CD4-positive, alpha-beta T cell treated with Interleukin-15 for 4 hours (primary cell): ENCODE measurements at regions not wholly inside any gene's neighbourhood (a gene's known extent, or its start where the extent isn't known, plus 50 kb on each side); places are given as distances from the start of the nearest gene placed in this dataset.

Experiments
- DNase-seq: peaks from one replicate; pipeline ENCODE4 v3.0.0-alpha.2; 2020; ENCODE audit warnings: low spot score

DNA sequence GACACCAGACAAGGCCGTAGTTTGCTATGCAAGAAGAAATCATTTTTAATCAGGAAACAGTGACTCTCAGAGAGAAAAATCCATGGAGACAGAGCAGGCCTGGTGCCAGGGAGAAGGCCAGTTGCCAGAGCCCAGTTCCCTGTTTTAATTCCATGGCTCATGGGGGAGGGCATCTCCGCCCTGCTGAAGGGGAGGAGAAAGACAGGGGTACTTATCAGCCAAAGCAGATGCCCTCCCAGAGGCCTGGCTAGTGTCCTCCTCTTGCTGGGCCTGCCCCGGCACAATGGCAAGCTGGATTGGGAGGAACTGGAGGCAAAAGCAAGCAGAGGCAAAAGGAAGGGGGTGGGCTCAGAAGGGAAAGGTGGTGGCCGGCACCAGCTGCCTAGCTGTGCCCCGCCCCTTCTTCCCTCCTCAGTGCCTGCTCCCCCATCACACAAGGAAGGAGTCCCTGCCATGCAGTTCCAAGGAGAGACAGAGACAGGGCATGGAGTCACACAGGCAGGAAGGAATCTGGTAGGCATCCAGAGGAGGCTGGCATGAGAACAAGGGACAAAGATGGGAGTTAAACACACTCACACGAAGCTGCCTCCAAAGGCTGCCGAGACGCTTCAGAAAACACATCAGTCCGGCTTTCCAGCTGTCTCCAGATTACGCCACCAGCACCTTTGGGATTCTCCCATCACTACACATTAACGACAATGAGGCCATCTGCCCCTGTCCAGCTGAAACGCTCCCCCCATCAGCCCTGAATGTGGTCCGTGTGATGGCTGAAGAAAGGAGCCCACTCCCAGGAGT is 591.8 kb downstream of the BUD13 start:
- no peak for DNase-seq

DNA sequence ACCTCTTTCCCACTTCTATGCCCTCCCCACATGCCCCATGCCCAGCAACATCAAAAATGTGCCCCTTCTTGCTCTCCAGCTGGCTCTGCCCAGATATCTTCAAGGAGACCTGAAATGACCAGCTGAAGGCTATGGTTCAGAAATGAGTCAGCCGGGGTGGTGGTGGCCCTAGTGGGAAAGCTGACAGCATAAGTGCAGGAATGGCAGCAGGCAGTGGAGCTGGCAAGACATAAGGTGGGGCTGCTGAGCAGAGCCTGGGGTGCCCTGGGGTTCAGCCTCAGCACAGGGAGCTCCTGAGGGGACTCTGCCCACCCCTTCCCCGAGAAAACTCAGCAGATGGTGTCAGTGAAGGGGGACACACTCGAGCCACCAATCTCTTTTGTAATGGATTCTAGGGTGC is 593.4 kb downstream of the BUD13 start:
- no peak for DNase-seq

DNA sequence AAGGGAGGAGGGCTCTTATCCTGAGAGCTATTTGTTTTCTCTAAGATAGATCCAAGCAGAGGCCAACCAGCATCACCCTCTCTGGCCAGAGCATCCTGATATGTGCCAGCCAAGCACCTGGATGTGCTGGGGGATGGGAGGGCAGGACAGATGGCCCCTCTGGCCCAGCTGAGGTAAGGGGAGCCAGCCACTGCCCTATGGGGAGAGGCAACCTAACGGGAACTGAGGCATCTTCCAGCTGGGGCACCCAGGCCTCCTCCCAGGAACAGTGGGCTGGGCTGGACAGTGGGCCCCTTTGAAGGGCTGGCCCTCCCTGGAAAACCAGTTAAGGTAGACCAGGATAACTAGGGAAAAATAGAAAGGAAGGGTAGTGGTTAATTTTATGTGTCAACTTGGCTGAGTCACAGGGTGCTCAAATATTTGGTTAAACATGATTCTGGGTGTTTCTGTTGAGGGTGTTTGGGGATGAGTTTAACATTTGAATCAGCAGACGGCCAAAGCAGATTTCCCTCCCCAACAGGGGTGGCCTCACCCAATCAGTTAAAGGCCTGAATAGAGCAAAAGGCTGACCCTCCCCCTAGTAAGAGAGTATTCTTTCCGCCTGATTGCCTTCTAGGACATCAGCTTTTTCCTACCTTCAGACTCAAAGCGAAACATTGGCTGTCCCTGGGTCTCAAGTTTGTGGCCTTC is 595.1 kb downstream of the BUD13 start:
- DNase-seq: no peak

DNA sequence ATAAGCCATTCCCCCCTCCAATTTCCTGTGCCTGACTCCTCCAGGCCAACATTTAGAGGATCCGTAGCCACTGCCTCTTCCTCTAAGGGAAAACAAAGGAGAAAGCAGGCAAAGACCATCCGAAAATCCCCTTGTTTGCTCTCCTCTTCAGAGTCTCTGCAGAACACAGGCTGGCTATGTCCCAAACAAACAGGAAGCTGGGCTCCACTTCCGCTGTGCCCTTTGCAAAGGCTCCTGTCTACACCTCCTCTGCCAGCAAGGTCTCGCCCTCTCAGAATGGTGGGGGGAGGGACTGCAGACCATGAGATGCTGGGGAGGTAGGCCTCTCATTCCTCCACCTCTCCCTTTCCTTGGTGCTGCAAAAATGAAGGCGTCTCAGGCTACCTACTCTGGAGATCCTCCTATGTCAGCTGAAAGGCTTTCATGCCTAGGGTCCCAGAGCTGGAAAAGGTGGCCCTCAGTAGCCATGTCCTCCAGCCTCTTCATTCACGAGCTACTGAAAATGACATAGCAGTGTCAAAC is 596.2 kb downstream of the BUD13 start:
- no peak for DNase-seq

DNA sequence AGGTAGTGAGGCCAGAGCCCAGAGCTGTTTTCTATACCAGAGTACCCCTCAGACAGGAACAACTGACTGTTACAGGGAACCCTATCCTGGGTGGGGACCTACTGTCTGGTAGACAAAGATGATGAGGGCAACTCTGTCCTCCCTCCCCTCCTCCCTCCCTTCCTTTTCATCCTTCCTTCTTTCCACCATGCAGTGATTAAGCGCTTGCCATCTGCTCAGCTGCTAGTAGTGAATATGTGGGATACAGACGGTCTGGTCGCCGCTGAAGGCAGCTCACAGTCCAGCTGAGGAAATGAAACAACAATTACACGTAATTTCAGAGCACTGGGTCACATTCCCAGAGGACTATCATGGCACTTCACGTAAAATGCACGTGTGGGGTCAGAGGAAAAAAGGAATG is 597.1 kb downstream of the BUD13 start:
- no peak for DNase-seq

DNA sequence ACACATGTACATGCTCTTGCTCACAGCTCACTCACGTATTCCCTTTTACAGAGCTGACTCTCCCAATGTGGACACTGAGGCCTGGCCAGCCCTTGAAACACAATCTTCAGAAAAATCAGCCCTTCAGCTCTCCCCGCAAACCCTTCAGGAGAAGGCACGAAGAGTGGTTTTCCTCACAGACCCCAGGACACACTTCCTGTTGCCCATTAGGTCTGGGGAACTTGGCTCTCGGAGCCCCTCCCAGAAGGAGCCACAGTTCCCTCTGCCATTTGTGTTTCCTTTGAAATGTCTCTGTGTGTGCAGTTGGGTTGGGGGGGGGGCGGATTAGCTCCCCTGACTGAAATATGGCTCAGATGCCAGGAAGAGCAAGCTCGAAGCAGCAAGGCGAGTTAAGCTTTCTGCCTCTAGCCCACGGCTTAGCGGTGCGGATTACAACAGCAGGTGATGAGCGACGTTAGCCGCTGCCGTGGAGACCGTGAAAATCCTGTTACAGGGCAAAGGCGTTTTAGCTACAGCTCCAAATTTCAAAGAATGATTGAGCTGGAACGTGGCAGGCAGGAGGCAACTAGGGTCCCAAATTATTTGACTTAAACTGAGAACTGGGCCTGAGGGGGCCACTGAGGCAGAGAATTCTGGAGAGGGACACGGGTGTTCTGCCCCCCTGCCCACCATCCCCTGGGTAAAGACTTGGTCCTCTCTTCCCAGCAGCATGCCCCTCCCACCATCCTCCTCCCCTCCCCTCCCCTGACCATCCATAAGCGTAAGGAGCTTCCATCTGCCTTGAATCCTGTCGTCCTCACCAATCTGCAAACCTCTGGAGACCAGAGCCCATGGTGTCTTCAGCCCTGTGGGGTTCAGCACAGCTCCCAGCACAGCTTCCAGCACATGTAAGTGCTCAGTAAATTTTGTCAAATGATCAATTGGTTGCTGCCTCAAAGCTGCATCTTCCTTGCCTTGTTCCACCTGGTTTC is 598.6 kb downstream of the BUD13 start:
- DNase-seq: no peak

DNA sequence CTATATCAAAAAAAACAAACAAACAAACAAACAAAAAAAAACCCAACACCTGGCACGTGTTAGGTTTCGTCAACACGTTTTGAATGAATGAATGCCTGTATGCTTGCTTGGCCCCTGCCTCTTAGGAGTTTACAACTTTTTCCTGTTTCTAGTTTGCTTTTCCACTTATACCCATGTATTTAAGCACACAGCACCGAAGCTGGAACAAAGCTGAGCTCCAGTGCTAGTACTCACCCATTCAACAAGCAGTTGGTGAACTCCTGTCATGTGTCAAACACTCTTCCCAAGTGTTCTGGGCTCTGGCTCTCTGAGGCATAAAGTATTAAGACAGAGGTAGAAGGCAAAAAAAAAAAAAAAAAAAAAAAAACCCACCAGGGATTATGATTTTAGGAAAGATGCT is 599.3 kb downstream of the BUD13 start:
- no peak for DNase-seq

DNA sequence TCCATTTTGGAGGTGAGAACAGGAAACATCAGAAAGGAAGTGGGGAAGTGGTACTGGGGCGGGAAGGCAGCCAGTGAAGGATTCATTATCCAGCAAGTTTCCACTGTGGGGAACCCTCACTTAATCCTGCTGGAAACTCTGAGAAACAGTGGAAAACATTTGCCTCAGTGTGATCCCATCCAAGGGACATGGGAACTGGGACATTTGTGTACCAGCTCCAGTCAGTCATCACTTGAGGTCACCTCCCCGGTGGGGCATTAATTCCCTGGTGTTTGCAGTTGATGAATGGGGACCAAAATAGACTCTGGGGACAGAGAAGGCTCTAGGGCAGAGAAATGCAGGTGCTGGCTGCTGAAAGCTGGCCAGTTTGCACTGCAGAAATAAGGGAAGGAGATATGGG is 599.9 kb downstream of the BUD13 start:
- DNase-seq: no peak

DNA sequence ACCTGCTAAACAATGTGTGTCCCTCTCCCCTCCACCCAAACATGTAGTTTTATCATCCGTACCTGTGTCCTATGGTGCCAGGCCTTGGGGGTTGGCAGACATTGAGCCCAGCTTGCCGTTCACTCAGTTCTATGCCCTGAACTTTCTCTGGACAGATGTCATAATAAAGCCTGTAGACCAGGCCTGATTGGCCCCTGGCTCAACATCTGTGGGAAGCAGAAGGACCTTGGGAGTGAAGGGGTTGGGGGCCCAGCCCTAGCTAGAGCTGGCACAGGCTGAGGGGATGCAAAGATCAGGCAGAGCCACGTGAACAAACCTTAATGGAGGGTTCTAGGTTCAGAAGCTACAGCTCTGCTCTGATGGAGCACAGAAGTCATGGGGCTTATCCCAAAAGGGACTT is 600.6 kb downstream of the BUD13 start:
- no peak for DNase-seq

DNA sequence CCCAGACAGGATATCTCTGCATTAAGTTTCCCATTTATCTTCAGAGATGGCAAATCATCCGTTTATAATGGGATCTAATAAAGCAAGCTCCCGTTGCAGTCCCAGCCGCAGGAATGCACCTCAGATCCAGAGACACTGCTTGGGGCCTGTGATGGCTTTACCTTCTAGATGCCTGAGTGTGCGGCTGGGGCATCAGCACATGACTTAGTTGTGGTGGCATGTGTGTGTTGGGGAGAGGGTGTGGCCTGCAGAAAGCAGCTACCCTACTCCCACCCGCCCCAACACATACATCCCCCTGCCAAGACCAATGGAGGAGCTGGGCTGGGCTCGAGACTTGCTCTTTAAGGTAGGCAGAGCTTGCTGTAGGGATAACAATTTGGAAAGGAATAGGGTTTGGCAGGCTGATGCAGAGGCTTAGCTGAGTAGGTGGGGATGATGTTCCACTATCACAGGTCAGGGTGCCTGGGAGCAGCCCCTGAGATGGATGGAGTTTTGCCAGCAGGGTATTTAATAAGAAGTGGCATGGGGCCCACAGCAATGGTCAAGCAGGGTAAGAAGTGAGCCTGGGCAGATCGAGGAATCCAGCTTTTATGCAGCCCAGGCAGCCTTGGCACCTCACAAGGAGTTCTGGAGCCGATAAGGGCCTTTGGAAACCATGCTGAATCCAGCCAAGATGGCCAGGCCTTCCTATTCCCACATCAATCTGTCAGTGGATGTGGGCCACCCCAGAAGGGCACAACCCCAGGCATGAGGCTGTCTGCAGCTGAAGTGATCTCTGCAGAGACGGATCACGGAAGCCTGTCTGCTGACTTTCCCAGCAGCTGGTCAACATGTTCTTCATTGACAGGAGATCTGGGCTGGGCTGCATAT is 601.3 kb downstream of the BUD13 start:
- no peak for DNase-seq

DNA sequence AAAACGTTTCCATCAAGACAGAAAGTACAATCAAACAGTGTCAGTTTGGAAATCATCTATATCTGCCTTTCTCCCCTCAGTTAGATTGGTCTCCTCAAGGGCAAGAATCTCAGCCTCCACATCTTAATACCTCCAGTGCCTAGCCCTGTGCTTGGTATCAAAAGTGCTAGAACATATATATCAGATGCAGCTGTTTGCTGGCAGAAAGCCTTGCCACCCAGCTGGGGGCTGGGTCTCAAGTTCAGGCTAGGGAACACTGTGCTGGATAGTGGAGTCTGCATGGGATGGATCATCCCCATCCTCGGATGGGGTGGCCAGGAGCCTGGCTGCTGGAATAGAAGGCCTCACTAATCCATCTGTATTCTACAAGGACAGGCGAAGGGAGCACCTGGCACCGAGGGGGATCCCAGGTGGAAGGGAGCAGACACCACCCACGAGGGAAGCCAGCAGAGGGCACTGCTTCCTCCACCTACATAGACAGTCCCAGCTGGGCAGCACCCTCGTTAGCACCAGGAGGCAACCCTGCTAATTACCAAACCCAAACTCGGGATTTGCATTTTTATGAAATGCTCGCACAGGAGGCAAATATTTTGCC is 602.2 kb downstream of the BUD13 start:
- no peak for DNase-seq

DNA sequence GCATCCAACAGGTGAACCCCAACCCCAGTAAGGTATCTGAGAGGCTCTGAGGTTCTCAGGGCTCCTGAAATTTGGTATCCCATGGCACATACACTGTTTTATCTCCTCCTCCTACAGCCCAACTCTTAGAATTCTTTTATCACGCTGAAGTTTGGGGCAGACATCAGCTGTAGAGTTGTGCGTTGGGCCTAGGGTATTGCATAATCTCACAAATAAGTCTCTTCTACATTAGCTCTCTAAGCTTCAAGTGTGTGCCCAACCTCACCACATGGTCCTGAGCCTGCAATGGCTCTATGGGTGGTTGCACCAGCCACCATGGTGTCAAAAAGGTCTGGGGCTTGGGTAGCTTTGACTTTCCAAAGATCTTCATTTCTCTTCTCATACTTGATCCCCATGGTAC is 603.0 kb downstream of the BUD13 start:
- no peak for DNase-seq

DNA sequence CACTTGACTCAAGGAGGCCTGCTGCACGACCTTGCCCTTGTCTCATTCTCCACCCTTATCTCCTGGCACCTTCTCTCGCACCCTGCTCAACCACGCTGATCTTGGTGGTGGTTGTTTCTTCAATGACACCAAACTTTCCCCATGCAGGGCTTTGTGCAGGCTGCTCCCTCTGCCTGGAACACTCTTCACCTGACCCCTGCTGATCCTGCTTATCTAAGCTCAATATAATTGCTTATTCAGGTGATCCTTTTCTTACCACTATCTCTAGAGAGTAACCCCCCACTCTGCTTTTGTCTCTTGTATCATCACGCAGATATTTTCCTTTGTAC is 604.4 kb downstream of the BUD13 start:
- DNase-seq: no peak

DNA sequence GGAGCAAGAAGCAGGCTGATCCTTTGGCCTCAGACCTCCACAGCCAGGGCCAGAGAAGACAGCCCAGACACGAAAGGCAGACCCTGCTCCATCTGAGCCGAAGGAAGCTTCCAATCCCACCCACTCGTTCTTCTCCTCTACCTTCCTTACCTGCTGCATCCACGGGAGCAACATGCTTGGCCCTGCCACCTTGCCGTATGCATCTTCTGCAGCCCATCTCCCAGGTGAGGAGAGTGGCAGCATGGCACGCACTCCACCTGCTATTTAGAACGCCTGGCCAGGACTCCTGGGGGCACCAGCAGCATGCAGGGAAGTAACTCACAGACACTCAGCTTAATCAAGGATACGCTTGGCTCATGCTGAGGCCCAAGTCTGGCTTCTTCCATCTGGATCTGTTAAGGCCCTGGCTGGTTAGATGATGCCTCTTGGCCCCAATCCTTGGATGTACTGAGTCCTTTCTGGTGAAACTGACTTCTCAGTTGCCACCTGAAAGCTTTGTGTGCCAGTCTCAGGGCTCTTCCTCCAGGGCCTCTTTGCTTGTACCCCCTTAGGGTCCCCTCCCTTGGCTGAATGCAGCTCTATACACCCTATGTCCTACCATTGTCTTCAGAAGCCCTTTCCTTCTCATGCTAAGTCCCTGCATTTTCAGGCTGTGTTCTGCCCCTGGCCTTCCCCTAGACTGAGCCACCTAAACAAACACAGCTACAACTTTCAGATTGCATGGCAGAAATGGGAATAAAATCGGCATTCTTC is 604.9 kb downstream of the BUD13 start:
- no peak for DNase-seq

DNA sequence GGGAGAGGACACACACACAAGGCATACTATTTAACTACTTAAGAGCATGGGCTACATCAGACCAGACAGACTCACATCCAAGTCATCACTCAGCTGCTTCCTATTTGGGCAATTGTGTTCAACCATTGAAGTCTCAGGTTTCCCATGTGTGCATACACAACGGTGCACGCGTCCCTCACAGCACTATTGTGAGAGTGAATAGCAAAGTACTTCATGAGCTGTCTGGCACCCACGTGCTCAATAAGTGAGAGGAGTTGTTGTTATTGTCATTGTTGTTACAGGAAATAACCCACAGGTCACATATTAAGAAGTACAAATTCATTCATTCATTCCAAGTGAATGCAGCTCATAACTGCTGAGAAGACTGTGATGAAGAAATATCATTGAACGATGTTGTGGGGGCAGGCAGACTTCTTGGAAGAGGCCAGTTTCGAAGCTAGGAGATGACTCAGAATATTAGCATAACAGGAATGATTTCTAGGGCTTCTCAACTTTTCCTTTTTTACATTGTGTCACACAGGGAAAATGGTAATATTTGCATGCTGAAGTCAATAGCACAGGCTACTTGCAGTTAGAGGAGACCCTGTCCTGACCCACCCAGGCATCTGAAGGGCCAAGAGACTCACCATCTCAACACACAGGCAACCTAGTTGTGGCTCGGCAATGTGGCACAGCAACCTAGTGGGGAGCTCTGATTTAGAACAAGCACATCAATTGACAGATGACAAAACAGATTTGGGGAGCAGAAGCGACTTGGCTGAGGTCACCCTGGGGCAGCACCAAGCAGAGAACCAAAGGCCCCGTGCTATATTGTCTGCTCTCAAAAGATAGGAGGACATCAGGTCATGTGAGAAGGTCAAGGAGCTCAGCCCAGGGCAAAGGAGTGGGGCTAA is 606.0 kb downstream of the BUD13 start:
- DNase-seq: no peak

DNA sequence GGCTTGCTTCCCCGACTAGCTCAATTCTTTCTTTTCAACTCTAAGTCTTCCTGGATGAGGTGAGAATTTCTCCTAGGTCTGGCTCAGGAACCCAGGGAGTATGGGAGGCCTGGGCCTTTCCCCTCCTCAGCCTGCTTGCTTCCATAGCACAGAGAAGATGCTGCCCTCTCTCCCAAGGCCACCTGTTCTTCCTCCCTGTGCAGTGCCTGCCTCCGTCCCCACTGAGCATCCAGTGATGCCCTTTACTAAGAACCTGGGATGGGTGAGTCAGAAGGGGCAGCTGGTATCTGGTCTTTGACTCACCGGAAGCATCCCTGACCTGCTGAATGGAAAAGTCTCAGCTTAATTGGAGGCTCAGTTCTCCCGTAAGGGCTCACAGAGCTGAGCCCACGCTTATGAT is 607.9 kb downstream of the BUD13 start:
- no peak for DNase-seq

DNA sequence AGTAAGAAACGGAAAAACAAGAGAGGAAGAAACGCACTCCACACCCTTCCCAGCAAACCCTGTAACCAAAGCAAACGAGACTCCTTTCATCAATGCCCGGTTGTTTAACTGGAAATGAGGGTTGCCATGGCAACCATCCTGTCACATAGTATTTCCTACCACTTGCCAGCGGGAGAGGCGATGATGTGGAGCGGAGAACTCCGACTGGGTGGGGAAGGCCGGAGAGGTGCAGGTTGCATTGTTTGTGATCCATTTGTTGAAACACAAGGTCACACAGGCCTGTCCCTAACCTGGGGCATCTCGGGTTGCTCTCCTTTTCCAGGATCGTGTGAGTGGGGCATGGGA is 609.9 kb downstream of the BUD13 start:
- no peak for DNase-seq

DNA sequence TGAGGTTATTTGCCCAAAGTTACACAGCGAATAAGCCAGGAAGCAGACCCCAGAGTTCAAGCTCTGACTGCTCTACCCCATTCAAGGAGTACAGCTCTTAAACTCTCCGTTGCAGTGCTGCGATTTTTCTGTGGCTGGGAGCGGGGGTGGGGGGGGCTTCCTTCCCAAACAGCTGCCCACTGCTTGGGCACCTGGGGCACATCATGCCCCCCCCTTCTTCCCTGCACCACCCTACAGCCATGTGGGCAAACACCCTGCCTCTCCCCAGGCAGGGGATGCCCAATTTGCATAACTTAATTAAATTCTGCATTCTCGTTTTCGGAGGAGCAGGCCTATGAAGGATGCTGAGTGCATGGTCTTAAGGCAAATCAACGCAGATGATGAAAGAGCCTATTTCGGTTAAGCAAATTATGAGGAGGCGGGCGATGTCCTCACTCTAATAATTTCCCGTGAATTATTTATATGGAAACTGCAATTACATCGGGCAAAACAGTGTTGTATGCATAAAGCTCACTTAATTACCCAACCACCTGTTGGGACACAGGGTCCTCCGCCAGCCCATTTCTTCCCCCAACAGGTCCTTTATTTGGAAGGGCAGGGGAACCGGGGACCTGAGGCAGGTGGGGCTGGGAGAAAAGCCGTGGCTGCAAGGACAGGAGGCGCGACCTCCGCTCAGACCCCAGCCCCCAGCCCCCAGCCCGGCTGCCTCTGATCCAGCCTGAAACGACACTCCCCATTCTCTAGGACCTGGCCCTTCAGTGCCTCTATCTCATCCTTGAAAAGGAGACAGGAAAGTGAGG is 610.5 kb downstream of the BUD13 start:
- no peak for DNase-seq

DNA sequence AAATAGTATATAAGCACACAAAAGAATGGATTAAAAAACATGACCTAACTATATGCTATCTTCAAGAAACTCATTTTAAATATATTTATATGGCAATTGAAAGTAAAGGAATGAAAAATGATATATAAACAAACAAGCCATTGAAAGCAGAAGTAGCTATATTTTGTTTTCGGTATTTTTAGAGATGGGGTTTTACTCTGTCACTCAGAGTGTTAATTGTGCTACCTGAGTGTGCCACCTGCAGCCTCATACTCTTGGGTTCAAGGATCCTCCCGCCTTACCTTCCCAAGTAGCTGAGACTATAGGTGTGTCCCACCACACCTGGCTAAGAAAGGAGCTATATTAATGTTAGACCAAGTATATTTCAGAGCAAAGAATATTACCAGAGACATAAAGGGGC is 624.1 kb downstream of the BUD13 start:
- DNase-seq: no peak
